Stimulated activated naive CD4-positive, alpha-beta T cell (primary cell): ENCODE measurements at regions not wholly inside any gene's neighbourhood (a gene's known extent, or its start where the extent isn't known, plus 50 kb on each side); places are given as distances from the start of the nearest gene placed in this dataset.

Source experiments
- DNase-seq, 6 experiments: peaks; one replicate each; lab custom pipeline; 2025; lab: John Stamatoyannopoulos, UW

DNA sequence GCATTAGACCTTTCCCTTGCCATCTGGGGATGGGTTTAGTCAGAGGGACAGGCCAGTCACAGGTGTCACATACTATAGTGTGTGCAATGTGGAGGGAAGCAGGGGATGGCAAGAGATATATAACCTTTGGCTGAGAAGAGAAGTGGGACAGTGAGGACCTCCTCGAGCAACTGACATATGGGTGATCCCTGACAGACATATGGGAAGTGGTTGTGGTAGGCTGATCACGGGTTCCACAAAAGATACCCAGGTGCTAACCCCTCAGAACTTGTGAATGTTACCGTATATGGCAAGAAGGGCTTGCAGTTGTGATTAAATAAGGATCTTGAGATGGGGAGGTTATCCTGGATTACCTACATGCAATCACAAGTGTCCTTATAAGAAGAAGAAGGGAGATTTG lies 188.1 kb upstream of the MPHOSPH6 start:
- no peak for DNase-seq

DNA sequence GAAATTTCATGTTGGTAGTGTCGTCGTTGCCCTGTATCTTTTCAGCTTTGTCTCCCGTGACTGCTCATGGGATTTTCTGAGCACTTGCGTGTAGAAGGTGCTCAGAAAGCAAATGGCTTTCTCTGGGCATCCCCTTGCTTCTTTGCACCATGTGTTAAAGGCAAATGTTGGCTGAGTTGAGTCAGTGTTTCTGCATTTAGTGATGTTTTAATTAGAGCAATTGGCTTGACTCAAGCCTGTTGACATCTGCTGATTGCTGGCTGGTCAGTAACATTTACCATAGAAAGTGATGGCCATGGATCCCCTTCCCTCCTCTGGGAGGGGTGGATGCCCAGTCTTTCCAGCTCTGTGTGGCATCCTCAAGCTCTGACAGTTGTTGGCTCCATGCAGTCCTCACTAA lies 187.2 kb upstream of the MPHOSPH6 start:
- DNase-seq = no peak

DNA sequence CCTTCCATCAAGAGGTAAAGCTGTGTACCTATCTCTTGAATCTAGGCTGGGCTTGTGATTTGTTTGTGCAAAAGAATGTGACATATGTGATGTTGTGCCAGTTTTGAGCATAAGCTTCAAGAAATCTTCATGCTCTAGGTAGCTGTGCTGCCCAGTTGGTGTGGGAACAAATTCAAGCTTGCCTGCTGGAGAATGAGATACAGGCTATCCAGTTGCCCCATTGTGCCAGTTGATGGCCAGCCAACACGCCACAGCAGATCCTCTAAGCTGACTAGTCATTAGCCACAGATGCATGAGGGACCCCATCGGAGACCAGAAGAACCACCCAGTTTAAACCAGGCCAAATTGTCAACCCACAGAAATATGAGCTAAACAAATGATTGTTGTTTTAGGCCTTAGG lies 180.5 kb upstream of the MPHOSPH6 start:
- no peak for DNase-seq

DNA sequence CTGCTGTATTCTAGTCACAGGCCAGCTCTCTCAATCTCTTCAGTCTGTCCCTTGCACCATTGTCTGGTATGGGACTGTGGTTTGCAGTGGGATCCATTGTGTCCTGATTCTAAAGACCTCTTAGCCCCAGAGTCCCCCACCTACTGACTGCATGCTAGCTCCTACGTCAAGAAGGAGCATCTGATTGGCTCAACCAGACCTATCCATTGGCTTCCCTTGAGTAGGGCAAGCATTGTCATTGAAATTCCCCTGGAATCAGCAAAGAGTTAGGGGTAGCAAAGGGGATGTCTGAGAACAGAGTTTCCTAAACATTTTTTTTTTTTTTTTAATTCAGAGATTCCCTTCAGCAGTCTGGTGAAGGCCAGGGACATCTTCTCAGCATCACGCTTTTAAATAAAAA lies 175.3 kb upstream of the MPHOSPH6 start:
- no peak for DNase-seq

DNA sequence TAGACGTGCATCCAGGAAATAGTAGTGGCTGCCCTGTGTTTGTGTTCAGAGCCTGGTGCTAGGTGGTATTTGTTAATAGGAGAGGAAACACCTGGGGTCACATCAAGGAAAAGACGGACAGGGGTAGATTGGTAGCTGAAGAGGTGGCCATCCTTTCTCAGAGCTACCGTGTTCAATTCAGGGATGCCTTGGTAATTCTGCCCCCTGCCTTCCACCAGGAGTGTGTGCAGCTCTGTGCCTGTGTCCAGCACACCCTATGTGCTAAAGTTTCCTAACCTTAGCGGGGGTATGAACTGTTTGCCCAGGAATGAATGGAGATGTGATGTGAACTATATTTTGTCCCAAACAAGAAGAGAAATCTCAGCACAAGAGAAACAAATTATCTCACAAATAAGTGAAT lies 174.1 kb upstream of the MPHOSPH6 start:
- no peak for DNase-seq

DNA sequence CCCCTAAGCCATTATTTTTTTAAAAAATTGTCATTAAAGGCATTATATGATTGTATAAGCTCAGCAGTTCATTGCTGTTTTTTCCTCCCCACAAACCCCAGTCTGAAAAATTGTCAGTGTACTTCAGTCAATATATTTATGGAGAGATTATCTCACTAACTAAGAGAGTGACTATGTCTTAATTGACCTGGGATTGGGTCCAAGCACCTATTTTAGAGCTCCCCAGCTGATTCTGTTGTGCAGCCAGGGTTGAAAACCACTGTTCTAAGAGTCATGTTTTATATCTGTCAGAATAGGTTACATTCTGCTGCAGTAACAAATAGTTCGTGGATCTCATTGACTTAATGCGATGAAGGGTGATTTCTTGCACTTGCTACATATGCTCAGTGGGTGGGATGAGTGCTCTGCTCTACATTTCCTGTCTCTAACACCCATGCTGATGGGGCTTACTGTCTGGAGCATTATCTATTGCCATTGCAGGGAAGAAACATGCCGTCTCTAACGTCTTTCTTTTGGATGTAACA lies 171.2 kb upstream of the MPHOSPH6 start:
- no peak for DNase-seq

DNA sequence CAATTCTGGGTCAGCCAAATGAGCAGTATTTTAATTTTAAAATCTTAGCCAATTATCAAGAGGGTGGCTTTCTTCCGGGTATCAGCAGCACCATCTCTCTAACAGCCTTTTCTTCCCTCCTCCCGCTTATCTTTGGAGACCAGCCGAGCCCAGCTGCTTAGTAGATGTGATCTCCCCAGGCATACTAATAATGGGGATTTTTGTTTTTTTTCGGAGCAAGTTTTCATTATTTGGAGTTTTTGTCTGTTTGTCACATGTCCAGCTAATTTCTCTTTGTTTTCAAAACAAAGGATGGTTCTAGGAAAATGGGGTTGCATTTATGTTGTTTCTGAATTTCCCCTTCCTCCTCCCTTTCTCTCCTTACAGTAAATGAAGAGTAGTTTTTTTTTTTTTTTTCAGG lies 170.5 kb upstream of the MPHOSPH6 start:
- no peak for DNase-seq

DNA sequence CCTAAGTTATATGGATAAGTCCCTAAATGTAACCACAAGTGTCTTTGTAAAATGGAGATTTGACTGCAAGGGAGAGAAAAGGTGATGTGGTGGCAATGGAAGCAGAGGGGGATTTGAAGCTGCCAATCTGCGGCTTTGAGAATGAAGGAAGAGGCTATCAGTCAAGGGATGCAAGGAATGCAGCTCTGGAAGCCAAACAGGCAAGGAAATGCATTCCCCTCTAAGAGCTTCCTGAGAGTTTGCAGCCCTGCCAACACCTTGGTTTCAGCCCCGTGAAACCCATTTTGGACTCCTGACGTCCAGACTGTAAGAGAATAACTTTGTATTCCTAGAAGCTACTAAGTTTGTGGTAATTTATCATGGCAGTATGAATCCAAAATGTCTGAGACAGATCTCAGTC lies 167.3 kb upstream of the MPHOSPH6 start:
- no peak for DNase-seq

DNA sequence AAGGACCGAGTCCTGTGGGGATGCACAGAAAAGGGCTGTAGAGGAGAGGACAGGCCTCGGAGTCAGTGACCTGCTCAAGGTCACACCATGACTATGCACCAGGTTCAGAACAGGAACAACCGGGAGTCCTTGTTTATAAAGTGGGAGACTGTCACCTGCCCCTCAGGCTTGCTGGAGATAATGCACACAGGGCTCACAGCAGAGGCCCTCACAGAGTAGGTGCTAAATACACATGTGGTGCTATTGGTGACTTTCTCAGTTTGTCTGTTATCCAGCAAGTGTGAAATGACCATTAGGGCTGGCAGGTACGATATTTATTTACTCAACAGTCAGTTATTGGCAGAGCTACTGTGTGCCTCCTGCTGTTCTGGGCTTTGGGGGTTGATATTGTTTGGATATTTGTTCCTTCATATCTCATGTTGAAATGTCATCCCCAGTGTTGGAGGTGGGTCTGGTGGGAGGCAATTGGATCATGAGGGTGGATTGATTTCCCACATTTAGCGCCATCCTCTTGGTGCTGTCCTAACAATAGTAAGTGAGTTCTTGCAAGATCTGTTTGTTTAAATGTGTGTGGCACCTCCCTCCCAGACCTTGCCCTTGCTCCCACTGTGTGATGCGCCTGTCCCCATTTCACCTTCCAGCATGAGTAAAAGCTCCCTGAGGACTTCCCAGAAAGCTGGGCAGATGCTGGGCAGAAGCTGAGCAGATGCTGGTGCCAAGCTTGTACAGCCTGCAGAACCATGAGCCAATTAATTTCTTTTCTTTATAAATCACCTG lies 162.1 kb upstream of the MPHOSPH6 start:
- no peak for DNase-seq

DNA sequence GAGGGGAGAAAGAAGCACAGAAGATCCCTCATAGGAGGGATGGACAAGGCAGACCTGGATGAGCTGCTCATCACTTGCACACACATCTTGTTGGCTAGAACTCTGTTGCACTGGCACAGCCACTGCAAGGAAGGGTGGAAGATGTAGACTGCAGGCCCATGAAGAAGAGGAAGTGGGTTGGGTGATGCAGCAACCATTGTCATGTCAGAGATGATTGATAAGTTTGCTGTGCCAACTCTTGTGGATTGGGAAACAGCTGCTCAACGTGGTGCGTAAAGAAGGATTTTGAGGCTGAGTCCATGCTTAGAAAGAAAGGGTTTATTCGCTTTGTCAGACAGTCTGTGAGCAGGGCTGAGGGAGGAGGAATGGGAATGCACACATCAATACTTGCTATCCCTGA lies 161.4 kb upstream of the MPHOSPH6 start:
- DNase-seq = no peak

DNA sequence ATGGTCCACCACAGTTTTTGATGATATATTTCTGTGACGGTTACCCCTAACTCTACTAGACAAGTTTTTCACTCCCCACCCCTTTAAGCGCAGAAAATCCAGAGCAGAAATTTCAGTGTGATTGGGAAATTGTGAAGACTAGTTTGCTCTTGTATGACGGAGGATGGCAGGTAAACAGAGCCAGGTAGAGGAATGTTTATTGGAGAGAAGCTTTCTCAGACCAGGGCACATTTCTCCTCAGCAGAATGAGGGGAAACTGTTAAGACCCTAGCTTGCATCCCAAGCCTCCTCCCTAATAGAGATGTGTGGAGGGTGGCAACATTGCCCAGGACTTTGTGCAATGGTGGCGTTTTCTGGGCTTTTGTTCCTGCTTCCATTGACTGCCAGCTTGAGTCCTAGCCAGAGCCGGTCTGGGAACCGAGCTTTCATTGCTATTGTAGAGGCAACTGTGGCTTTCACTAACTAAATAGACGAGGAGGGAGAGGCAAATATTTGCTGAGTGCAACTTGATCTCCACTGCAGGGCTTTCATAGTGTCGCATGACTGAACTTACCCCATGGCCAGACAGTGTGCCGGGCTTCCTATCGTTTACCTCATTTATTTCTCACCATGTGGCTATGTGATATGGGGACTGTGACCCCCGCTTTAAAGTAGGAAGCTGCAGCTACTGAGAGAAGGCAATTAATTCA lies 159.6 kb upstream of the MPHOSPH6 start:
- no peak for DNase-seq

DNA sequence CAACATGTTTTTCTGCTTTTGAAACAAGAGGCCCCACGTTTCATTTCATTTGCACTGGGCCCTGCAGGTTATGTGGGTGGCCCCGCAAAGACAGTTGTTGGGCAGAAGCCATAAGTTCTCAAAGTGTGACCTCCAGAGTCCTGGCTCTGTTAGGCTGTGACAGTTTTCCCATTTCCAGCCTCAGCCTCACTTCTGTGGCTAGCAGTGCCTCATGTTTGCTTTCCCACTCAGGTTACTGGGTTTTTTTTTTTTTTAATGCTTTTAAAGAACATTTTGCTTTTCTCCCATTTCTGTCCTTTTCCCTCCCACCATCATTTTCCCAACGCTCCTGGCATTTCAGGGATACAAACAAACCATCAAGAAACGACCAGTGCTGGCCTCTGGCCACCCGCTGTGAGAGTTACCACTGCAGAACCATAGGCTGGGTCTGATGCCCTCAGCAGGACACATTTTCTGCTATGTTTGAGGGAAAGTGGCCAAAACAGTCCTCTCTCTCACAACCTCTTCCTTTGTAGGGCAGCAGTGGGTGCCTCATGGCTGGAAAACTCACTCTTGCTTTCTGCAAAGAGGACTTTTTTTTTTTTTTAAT lies 159.0 kb upstream of the MPHOSPH6 start:
- DNase-seq = no peak

DNA sequence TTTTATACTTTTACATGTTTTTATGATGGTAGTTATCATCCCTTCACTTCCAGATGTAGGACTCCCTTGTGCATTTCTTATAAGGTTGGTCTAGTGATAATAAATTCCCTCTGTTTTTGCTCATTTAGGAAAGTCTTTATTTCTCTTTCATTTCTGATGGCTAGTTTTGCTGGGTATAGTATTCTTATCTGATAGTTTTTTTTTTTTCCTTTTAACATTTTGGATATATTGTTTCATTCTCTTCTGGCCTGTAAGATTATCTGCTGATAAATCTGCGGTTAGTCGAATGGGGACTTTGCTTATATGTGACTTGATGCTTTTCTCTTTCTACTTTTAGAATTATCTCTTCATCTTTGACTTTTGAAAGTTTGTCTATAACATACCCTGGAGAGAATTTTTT lies 153.1 kb upstream of the MPHOSPH6 start:
- no peak for DNase-seq

DNA sequence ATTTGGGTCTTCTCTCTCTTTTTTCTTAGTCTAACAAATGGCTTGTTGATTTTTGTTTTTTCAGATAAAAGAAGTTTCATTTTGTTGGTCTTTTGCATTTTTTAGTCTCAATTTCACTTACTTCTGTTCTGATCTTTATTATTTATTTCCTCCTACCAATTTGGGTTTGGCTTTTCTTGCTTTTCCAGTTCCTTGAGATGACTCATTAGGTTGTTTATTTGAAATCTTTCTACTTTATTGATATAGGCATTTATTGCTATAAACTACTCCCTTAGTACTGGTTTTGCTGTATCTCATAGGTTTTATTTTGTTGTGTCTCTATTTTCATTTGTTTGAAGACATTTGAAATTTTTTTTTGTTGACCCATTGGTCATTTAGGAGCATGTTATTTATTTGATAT lies 152.2 kb upstream of the MPHOSPH6 start:
- DNase-seq = no peak

DNA sequence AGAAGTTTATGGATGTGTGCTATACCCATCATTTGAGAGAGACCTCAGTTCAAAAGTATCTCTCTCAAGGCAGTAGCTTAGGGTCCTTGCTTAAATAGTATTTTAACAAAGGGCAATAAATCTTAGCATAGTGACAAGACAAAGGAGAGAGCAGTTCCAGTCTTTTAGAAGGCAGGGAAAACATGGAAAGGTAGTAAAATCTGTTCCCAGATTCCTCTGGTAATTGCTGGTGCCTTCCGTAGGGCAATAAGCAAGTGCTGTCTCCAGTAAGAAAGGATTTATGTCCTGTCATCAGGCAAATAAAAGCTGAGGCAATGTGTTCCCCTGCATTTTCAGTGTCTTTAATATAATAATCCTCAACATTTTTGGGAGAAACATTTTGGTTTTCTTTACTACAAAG lies 149.0 kb upstream of the MPHOSPH6 start:
- no peak for DNase-seq

DNA sequence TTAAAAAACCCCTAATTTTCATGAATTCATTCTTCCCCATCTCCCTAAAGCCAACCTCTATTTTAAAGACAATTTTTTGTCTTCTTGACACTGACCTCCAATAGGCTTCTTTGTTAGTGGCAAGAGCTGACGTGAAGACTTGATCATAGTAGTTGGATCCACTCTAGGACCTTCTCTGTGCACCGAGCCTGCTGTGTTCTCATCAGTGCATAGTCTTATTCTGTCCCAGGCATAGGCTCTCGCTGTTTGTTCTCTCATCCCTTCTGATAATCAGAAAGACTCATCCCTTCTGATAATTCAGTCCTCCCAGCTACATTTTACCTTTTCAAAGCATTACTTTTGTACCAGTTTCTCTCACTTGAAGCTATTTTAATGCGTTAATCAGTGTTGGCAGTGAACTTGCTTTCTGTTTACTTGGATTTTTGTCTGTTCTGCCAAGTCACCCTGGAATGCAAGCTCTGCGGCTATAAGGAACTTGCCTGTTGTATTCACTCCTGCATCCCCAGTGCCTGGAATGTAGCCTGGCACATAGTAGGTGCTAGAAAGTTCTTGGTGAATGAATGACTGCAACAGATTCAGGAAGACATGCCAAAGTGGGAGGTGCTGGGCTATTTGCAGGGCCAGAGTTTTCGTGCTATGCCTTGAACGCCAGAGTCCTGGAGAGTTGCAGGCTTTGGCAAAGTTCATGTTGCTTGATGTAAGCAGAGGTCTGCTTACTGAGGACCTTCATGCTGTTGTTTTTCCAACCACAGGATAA lies 147.6 kb upstream of the MPHOSPH6 start:
- DNase-seq = no peak

DNA sequence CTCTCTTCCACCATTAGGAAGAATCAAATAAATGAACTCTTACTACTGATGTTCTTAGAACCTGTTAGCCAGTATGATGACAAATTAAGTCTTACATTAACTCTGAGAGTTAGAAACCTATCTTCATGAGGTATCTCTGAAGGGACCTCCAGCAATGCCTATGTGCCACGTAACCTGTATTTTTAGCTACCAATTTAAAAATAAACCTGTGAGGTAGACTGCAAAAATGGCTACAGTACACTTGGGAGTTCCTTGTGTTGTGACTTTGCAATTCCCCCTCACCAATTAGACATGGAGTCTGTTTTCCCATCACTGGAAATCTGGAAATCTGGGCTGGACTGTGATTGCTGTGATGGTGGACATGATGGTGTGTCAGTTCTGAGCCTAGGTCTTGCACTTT lies 143.7 kb upstream of the MPHOSPH6 start:
- DNase-seq = no peak

DNA sequence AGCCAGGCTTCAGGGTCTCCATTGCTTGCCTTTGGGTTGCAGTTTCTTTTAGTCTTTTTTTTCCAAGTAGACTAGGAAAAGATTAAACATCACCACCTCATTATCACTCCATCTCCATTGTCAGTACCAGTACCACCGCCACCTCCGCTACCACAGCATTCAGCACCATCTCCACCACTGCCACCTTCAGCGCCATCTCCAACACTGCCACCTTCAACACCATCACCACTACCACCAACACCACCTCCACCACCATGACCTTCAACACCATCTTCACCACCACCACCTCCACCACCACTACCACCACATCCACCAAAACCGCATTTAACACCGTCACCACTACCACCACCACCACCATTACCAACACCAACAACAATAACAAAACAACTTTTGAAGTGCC lies 141.5 kb upstream of the MPHOSPH6 start:
- no peak for DNase-seq

DNA sequence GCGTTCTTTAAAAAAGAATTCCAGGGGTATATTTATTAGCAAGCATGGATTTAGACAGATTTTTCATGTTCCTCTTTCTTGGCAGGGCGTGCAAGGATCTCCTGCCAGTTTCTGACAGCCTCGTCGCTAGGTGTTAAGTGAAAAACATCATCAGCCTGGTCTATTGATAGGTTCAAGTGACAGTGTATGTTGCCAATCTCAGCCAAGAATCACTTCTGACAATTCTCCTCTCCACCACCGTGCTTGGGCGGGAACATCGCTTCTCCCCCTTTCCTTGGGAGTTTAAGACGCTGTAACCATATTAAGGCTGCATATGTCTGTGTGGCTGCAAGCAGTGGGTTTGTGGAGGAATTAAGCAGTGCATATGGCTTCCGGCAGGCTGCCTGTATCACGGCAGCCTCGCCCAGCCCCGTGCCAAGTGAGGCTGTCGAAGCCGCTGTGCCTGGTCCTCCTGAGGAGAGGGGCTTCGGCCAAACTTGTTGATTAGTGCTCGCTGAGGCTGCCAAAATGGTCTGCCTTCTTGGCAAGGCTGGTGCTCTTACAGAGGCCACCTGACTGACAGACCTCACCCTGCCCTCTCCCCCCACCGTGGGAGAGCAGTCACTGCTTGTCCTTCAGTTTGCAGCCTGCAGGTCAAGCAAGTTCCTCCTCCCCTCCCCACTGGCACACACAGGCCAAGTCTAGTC lies 132.2 kb upstream of the MPHOSPH6 start:
- peak in 1 of 6 experiments; percentile 8 for DNase-seq

DNA sequence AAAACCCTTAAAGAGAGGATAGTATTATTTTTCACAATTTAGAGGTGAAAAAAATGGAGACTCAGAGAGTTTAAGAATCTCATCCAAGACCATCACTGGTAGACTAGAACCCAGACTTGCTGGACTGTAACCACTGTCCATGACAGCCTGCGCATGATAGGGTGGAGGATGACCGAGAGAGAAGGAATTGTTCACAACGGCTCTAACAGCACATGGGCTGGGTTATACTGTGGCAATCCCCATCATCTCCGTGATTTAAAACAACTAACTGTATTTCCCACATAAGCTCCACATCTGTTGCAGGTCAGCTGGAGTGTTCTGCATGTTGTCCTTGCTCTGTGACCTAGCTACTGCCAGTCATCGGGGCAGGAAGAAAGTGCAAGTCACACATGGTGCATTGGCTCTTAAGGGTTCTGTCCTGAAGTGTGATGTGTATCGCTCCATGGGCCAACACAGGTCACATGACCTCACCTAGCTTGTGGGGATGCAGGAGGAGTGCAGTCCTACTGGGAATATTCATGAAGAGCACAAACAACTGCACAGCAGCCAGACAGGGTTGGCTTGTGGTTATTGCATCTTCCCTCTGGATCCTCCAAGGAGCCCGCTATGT lies 131.2 kb upstream of the MPHOSPH6 start:
- no peak for DNase-seq

DNA sequence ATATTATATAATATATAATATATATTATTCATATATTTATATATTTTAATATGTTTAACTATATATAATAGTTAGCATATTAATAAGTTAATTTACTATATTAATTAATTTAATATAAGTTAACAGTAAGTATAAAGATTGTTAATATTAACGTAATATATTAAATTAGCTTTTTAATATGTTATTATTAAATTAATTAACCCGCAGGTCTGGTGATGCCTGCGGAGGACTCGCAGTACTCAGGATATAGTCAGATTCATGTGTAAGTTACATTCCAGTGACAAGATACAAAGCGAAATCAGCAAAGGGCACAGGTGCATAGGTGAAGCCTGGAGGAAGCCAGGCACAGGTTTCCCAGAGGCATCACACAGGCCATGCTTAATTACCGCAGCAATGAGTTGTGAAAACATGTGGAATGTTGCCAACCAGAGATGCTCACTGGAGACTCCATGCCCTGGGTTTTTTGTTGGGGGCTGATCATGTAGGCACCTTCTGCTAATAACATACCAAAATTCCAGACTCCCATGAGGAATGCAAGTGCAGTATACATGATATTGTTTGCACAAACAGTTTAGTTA lies 130.4 kb upstream of the MPHOSPH6 start:
- no peak for DNase-seq
